ENCODE measurements at regions not wholly inside any gene's neighbourhood (a gene's known extent, or its start where the extent isn't known, plus 50 kb on each side); places are given as distances from the start of the nearest gene placed in this dataset.
"Not testable (repeated sequence)": the region's sequence is repeated elsewhere in the genome, so short reads cannot be mapped to it uniquely, and the experiment has no call there.

DNA sequence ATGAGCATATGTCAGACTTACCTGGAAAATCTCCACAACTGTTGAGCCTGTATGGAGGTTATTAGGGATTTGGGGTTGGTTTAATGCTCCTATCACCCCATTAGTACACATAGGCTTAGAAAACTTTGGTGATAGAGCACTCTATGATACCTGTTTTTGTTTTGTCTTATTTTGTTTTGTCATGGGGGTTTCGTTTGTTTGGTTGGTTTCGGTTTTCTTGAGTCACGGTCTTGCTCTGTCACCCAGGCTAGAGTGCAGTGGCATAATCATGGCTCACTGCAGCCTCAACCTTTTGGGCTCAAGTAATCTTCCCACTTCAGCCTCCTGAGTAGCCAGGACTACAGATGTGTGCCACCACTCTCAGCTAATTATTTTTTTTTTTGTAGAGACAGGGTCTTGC lies 70.0 kb downstream of the MZT1 start:
- no peak for DNase-seq (ENCODE audit: low read depth)

- DNase-seq (ENCODE audit: low read depth): no peak
Observed at GRCh38 chr13:72656357-72656756, 71.1 kb downstream of the MZT1 start.

- no peak for DNase-seq (ENCODE audit: low read depth)
Observed at GRCh38 chr13:72653506-72653905, 73.9 kb downstream of the MZT1 start.

DNA sequence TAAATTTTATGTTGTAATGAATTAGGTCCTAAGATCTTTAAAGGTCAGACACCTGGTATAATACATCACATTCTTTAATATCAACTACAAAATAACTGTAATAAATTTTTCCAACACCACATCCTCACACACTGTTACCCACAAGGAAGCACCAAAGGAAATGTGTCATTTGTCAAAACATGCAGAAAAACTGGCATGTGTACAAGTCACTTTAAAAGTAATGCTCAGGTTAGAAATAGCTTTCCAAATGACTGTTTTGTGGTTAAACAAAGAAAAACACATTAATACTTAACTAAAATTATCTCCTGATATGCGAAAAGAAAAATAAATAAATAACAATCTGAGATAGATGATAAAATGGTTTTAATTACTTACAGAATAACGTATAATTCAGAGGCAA lies 74.7 kb downstream of the MZT1 start:
- DNase-seq (ENCODE audit: low read depth): no peak

GRCh38 chr13:72651144-72651543 lies 76.3 kb downstream of the MZT1 start:
- DNase-seq (ENCODE audit: low read depth): no peak

DNA sequence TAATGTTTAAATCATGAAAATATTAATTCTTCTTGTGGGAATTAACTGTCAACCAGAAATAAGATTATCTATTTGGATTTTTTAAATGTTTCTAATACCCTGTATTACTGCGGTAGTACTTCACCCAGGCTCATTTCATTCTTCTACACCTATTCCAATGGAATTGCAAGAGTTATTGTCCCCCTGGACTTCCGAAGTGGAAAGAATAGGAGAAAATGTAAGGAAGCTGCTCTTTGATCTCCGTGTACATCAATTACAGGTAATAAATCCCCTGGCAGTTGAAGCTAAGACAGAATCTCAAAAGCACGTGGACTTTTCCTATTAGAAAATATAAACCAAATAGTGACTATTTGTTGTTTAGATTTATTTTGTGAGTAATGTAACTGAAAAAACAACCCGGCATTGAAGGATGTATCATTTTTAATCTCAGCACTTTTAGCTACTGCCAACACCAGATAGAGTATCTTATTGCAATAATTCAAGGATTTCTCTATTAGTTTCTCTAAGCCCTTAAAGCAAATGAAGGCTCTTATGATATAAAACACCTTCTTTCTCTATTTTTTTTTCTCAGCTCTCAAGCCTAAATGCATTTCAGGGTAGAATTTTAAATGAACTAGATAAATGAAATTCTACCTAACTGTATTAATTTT lies 77.3 kb downstream of the MZT1 start:
- DNase-seq (ENCODE audit: low read depth): no peak

GRCh38 chr13:72648513-72649065 lies 78.8 kb downstream of the MZT1 start:
- no peak for DNase-seq (ENCODE audit: low read depth)

- no peak for DNase-seq (ENCODE audit: low read depth)
Observed at GRCh38 chr13:72647422-72647821, 80.0 kb downstream of the MZT1 start.

DNA sequence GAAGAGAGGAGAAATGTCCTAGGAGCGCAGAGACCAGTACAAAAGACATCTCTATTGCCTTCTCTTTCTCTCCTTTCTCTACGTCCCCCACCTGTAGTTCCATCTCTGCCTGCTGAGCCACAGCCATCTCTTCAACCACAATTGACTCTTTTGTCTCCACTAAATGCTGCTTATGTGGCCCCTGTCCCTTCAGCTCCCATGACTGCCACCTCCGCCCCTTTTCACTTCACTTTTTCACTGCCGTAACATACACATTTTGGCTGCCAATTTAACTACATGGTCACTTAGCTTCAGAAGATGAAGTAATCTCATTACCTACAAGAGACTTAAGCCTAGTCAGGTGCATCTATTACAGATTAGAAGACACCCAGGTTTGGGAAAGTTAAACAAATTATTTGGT lies 81.9 kb downstream of the MZT1 start:
- DNase-seq (ENCODE audit: low read depth): no peak

DNA sequence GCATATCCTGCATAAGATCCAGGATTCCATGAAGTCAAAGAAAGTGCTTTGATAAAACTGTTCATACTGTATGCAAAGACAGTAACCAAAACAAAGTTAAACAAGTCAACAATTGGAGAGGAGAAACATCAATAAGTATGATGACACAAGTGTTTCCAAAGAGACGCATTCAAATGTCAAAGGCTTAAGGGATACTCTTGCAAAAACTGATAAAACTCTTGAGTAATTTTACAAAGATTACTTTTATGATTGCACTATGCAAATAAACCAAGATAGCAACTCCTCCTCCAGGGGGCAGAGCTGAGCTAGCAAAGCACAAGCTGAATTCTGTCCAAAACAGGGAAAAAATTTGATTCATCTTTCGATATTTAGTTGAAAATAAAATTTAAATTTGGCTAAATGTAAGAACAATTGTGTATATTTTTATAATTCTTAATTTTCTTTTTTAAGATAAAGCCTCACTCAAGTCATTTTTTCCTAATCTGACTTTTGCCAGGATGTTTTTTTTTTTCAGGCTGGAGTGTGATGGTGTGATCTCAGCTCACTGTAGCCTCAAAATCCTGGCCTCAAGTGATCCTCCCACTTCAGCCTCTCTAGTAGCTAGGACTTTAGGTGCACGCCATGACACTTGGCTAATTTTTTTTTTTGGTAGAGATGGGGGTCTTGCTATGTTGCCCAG lies 84.0 kb downstream of the MZT1 start:
- DNase-seq (ENCODE audit: low read depth): no peak

DNA sequence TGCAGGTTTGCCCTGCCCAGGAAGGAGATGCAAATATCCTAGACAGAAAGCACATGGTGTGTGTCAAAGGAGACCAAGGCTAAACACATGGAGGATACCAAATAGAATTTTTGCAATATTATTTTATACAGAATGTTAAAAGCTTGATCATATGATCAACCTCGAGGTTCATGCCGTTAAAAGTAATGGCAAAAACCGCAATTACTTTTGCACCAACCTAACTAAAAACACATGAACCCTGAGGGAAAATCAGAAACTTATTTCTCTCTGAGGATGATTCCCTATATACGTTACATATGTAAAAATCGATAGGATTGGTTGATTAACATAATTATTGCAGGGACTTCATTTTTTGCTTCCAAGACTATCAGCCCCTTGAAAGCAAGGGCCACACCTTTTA lies 88.1 kb downstream of the MZT1 start:
- DNase-seq (ENCODE audit: low read depth): no peak

DNA sequence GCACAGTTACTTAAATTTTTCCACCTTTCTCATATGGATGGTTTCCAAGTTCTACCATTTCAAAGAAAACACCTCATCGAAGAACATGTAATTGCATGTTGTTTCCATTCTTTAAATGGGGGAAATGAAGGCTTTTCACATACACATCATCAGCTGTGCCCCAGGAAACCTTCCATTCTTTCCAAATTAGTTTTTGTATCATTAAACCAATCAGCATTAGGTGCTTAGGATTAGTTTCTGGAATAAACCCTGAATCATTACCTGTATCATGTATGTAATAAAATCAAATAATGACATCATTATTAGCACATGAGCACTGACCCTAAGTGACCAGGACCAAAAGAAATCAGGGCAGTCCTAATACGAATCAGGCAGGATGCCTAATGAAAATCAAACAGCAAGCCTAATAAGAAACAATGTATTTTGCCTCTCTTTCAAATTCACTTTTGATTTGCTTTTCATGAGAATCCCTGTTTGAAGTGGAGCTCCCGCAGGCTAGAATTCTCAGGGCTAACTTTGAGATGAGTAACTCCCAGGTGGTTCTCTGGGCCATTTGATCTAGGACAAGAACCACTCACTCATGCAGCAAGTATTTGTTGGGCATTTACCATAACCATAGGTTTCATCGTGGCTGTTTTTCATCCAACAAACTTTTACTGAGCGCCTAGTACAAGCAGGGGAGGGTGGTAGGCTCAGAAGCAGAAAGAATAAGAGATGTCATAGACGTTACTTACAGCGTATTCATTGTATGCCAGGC lies 89.2 kb downstream of the MZT1 start:
- DNase-seq (ENCODE audit: low read depth): peak; percentile 28

GRCh38 chr13:72637561-72637960 lies 89.9 kb downstream of the MZT1 start:
- no peak for DNase-seq (ENCODE audit: low read depth)

DNA sequence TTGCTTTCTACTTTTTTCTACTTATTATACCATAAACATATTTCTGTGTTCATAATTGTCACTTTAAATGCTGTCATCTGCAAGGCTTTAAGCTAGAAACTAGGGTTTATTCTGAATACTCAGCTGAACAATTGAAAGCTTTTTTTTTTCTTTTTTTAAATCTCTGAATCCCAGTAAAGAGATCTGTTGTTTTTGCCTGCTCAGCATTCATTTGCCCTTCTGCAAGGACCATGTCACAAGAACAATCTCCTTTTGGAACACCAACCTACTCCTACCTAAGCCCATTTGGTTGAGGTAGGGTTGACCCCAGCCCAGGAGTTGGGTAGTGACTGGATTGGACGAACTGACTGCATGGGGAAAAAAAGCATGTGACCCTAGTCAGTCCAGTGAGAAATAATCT lies 92.6 kb downstream of the MZT1 start:
- no peak for DNase-seq (ENCODE audit: low read depth)

GRCh38 chr13:72622546-72622945 lies 104.9 kb downstream of the MZT1 start:
- no peak for DNase-seq (ENCODE audit: low read depth)

GRCh38 chr13:72620874-72621273 lies 106.6 kb downstream of the MZT1 start:
- no peak for DNase-seq (ENCODE audit: low read depth)

GRCh38 chr13:72617951-72618350 lies 109.5 kb downstream of the MZT1 start:
- DNase-seq (ENCODE audit: low read depth): no peak

- DNase-seq (ENCODE audit: low read depth): no peak
Observed at GRCh38 chr13:72617186-72617585, 110.2 kb downstream of the MZT1 start.

- not testable (repeated sequence) for DNase-seq (ENCODE audit: low read depth)
Observed at GRCh38 chr13:72610251-72610891, 117.1 kb downstream of the MZT1 start.

GRCh38 chr13:72599178-72599743 lies 128.2 kb downstream of the MZT1 start:
- no peak for DNase-seq (ENCODE audit: low read depth)

GRCh38 chr13:72590091-72590740 lies 137.2 kb downstream of the MZT1 start:
- DNase-seq (ENCODE audit: low read depth): no peak

DNA sequence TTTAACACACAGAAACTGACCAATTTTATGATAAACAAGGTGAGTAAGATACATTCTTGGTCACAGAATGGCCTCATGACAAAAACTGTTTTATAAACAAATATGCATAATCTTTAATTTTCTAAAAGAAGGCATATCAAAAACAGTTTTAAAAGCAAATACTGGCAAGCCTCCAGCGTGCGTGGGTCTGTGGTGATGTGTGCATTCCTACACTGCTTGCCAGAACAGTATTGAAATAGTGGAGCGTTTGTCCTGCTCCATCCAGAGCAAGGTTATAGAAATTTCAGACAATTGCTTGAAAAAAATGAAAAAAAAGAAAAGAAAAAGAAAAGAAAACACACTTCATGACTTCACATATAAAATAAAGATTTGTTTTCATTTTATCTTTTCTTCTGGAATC lies 140.9 kb downstream of the MZT1 start:
- DNase-seq (ENCODE audit: low read depth): peak; percentile 31

Data from non-pigmented ciliary epithelial cell (primary cell).